G401 (cell line): ENCODE measurements at regions not wholly inside any gene's neighbourhood (a gene's known extent, or its start where the extent isn't known, plus 50 kb on each side); places are given as distances from the start of the nearest gene placed in this dataset.
"Not testable (repeated sequence)": the region's sequence is repeated elsewhere in the genome, so short reads cannot be mapped to it uniquely, and the experiment has no call there.

Experiments used
- DNase-seq: peaks from one replicate; pipeline ENCODE4 v3.0.0-alpha.2; 2015; ENCODE audit warnings: low spot score
- in situ Hi-C: cut with HindIII; loops from 2 replicates; pipeline ENCODE4 v1.10.0; 2016; ENCODE audit warnings: low sequenced_read_pairs, mixed read lengths

DNA sequence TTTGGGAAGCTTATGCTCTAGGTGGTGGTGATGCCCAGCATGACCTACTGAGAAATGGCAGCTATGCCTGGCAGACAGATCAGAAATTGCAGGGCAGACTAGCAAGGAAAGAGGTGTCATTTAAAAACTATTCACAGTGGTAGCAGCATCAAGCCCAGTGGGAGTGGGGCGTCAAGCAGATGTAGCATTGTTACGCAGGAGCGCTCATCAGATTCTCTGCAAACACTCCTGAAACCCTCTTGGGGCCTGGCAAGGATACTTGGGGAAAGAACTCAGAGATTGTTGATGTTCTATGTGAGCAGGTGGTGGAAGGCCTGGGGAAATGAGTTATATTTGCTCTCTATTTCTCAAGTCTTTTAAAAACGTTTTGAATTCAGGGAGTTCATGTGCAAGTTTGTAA, 437.6 kb downstream of the RAPGEF2 start:
- in situ Hi-C loops, result no loop called here
- DNase-seq, result no peak

DNA sequence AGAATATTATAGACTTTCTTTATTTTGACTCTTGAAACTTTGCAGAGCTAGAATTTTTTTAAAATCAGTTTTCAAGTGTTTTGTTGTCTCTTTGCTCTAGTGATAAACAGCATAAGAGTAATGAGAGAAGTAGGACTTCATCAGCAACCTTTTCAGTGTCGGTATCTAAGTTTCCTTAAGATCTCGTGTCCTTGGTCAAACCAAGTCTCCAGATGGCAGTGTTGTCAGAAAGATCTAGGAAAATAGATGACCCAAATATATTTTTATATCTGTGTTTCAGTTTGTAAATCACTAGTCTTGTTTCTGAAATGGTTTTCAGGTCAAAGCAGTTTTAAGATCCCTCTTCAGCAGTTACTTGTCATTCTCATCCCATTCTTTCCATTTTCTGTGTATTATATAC, 438.3 kb downstream of the RAPGEF2 start:
- in situ Hi-C loops, result no loop called here
- peak; percentile 27 for DNase-seq

DNA sequence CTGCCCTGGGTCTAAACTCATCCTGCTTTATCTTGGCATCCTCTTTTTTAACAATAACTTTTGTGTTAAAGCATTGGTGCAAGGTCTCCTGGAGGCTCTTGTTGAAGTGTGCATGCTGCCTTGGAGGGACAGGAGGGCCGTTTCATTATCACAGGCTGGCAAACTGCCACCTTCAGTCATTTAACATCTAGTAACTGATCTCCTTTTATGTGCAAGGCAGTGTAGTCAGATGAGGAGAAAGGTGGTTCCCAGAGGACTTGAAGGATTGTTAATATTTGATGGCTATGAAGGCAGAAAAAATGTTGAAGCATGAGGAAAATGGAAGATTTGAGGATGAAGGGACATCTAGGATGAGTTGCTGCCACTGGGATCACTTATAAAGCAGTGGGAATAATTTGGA, 439.4 kb downstream of the RAPGEF2 start:
- in situ Hi-C loops, result no loop called here
- DNase-seq, result no peak

DNA sequence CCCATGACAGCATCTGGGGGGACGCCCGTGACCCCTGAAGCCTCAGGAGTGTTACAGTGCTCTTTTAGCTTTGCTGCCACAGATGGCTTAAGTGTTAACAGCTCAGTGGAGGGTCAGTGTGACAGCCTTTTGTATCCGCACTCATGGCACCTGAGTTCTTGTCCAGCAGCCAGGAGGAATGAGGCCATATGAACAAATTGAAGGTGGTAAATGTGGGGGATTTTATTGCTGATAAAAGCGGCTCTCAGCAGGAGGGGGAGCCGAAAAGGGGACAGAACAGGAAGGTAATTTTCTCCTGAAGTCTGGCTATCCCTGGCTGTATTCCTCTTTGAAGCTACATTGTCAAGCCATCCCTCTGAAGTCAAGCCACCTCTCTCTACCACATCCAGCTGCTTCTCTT, 441.0 kb downstream of the RAPGEF2 start:
- in situ Hi-C loops, result no loop called here
- DNase-seq, result peak; percentile 68

DNA sequence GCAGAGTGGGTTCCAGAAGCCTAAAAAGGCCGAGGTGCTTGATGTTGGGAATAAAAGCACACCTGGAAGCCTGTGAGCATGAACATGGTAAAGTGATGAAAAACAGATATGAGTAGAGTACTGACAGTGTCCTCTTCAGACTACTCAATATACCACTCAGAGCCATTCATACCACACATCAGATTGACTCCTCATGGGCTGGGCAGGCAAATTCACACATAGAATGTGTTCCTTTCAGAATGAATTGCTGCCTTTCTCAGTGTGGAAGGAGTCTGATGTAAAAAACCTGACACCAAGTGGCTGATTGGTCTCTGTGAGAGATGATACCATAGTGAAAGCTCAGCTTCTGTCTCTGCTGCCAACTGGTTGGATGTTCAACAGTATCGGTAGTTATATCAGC, 442.7 kb downstream of the RAPGEF2 start:
- DNase-seq, result no peak
- in situ Hi-C loops, result no loop called here

DNA sequence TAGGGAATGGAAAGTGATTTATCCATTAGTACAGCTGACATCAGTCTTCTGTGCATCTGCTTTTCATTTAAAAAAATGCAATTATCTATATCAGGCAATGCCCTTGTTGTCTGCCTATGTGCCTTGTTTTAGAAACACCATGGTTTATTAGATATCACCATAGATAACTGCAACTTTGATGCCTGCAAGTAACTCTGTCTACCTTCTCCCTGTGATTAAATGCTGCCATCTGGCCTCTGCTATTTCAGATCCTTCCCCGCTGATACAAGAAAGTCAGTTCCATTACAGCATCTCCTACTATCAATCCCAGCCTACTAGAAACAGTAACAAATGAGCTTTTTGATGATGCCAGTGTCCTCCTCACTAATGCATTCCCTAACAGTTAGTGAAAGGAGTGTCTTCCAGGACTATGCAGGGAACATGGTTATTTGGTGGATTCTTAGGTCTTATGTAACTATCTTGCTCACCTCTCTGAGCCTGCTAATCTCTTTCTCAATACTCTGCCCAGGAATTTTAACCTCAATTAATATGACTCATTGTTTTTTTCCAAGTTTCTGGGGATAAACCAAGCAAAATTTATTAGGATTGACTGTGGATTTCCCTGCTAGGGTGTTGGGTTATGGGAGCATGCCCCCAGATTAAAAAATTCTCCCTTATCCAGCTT, 444.9 kb downstream of the RAPGEF2 start:
- in situ Hi-C loops, result no loop called here
- peak; percentile 87 for DNase-seq

DNA sequence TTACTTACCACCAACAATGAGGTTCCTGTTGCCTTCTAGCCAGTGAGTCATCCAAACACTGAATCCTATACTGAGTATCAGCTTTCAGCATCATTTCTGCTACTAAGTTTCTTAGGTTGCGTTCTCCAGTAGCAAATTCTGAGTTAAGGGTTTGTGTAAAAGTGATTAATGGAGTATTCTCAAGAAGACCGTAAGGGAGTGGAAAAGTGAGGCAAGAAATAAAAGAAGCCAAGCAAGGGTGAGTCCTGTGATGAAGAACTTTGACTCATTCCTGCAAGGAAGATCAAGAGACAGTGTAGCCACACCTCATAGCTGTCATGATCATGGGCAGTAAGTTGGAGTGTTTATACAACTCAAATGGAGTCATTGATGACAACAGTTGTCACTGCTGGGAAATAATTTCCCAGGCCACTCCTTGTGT, 446.2 kb downstream of the RAPGEF2 start:
- in situ Hi-C loops, result no loop called here
- no peak for DNase-seq

DNA sequence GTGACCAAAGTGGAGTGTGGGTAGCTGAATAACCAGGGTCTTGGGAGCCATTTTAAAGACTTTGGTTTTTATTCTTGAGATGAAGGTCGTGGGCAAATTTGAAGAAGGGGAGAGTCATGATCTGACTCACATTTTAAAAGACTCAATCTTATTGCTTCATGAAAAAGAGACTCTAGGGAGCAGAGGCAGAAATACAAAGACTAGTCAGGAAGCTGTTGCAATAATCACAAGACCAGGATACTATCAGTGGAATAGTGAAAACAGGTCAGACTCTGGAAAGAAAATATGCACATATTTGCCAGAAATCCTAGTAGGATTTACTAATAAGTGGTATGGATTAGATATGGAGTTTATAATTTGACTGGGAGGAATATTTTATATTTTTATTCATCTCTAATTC, 448.4 kb downstream of the RAPGEF2 start:
- no peak for DNase-seq
- in situ Hi-C loops, result no loop called here

DNA sequence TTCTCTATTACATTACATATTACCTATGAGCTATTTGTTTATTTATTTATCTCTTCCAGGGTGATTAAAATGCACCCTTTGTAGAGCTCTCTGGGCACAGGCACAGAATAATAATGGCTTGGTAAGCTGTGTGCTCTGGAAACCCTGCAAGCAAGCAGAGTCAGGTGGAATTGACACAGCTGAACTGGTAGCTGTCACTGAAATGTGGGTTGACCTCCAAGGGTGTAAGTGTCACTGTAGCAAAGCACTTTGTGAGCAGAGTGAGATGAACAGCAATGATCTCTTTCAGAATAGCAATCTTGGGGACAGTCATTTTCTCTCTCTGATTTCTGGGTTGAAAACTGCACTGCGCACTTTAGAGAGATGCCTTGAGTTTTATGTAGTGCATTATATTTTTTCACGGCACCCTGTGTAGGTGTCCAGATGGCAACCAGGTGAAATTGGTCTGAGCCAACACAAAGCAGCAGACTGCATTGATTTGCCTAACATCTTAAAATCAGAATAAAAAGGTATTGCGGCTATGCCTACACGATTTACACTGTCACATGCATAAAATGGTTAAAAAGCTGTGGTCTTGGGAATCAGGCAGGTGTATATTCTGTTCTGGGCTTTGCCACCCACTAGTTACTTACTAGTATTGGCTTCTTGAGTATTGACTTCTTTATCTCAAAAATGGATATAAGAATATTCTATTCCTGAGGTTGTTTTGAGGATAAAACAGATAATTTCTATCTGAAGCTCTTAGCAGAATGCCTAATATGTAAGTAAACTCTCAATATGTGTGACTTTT, 450.3 kb downstream of the RAPGEF2 start:
- in situ Hi-C loops, result no loop called here
- peak; percentile 47 for DNase-seq

DNA sequence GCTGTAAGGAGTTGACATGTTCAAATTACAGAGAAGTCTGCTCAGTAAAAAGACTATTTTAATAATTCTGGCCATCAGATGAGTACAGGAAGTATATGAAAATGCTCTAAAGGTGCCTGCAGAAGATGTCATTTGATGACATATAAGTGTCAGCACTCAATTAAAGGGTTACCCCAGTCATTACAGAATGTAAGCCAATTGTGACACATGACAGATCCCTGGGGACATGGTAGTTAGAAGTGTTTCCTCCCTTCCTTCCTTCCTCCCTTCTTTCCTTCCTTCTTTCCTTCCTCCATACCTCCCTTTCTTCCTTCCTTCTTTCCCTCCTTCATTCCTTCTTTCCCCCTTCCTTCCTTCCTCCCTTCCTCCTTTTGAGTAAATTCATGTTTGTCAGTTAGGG, 453.0 kb downstream of the RAPGEF2 start:
- no peak for DNase-seq
- in situ Hi-C loops, result no loop called here

DNA sequence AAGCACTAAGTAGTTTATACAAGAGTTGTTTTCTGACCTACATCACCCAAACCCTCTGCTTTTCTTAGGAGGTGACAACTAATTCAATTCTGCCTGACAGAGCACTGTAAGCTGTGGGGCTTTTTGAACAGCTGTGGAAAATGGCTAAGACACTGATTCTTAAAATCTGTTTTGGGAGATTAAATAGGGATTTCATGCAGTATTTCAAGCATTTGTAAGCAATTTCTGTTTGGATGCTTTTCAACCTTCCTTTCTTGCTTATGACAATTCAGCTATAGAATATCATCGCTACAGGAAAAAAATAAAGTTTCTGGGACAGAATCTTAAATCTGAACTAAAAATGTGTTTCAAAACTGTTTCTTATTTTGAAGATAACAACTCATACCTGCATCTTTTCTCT, 459.5 kb downstream of the RAPGEF2 start:
- no peak for DNase-seq
- in situ Hi-C loops, result no loop called here

DNA sequence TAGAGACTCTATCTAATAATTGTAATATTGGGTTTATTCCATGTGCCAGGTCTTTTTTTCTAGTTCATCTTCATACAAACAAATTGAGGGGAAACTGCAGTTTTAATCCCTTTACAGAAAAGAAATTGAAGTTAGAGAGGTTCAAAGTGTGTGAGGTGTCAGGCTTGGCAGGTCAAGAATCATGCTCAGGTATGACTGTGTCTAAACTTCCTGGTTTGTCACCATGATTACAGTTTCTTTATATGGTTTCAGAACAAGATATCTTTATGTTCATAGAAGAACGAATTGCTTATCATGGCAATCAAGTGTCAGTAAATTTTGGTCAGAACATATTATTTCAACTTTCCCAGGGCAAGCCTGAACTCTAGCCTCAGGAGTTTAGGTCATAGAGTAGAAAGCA, 460.4 kb downstream of the RAPGEF2 start:
- DNase-seq, result no peak
- in situ Hi-C loops, result no loop called here

DNA sequence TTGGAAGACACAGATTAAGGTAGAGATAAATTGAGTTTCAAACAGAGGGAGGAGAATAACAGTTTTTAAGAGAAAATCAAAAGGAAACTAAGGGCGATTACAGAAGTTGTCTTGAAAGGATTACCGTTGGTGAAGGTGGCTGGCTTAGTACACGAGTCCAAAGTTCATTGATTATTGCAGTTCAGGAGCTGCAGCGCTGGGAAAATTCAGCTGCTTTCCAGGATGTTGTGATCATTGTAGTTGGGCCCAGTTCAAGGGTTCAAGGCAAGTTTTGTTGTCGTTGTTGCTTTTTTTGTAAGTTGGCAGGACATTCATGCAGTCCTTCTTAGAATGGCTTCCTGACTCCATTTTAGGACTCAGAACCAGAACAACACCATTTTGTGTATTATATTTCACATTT, 461.7 kb downstream of the RAPGEF2 start:
- in situ Hi-C loops, result no loop called here
- DNase-seq, result no peak

DNA sequence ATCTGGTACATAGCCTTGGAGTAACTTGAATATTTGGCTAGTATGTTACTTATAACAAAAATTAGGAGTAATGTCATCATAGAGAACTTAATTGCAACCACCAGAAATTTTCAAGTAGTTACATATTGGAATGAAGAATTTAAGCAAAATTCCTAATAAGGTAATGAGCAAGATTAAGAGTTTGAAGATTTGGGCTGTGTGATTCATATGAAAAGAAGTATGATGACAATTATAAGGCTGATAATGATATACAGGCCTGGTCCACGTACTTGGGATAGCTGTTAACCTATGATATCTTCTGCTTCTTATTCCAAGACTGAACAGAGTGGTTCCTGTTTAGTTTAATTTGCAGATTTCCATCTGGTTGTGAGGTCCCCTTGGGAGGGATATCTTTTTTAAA, 463.9 kb downstream of the RAPGEF2 start:
- in situ Hi-C loops, result no loop called here
- DNase-seq, result no peak

DNA sequence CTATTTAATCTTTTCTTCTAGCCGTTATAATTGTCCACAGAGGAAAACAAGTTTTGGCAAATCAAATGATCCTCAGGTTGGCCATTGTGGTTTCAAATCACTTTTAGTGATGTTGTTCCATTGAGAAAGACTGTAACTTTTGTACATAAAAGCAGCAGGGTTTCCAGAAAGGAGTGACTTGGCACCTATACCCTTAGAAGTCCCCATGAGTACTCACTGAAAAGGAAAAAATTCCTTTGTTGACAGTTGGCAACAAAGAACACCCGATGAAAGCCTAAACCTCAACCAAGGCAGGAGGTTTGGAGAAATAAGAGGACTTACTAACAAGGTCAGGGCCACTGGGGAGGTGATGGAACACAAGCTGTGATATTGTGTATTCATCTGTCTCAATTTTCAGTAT, 474.4 kb downstream of the RAPGEF2 start:
- in situ Hi-C loops, result no loop called here
- no peak for DNase-seq

DNA sequence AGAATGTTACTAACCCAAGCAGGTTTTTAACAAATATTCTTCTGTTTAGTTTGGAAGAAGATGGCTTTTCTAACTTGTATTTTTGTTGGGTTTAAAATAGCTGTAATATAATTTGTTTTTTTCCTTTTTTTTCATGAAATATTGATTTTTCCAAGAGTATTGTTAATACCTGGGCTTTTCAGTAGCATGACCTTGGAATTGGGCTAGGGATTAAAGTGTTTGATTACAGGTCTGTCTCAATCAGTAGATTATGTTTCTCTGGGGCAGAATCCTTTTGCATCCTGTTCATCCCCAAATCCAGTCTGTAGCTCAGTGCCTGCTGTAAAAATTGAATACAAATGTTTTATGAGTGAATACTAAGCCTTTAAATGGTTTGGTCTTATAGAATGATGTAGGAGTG, 479.8 kb downstream of the RAPGEF2 start:
- DNase-seq, result no peak
- in situ Hi-C loops, result no loop called here

DNA sequence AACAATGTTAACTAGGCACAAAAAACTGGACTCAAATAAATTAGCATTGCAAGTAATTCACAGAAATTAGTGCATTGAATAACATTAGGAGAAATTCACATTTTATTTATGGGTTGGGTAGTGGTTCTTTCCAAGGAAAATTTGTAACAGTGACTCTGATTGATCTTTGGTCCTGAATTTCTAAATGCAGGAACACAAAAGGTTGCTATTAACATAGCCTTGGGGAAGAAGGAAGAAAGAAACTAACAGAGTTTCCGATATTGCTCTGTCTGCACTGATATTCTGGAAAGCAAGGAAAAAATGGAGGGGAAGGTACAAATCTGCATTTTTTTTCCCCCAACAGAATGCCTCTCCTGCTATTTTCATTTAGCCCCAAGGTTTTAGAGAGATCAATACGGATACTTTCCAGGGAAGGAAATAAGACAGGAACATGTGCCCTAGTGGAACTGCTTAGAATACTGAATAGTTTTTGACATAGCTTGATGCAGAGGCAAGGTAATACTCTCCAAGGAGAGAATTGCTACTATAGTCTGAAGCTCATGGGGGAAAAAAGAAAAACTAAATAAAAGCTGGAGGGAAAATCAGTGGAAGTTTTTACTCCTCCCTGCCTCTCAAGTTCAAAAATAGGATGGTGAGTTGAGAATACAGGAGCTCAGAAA, 490.1 kb downstream of the RAPGEF2 start:
- in situ Hi-C loops, result no loop called here
- DNase-seq, result no peak

DNA sequence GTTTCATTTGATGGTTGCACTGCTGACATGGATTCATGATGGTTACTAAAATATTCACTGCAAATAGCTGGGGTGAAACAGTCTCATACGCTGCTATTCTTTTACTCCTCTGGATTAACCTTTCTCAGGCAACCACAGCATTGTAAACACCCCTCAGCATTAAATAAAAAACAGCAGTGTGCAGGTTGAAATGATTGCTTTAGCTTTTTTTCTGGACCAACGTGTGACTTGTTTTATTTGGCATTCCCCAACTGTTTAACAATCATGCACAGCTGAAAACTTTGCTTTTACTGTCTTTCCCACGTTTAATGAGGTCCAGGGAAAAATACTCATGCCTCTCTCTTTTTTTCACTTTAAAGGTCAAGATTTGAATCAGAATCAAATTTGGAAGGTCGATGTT, 490.8 kb downstream of the RAPGEF2 start:
- no peak for DNase-seq
- in situ Hi-C loops, result no loop called here

DNA sequence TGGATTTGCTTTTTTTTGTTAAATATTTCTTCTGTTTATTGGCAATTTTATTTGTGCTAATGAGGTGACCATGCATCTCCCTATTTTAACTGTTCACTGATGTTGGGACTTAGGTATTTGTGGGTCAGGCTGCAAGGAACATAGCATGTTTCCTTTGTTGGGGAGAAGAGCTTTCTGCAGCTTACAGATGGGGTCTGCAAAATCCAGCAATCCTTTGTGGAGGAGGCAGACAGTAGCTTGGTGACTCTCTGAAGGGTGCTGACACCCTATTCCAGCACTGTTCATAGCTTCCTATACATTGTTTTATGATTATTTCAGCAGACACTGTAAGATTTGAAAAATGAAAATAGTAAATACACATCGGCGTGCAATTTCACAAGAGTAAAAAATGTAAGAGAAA, 491.7 kb downstream of the RAPGEF2 start:
- DNase-seq, result no peak
- in situ Hi-C loops, result no loop called here

DNA sequence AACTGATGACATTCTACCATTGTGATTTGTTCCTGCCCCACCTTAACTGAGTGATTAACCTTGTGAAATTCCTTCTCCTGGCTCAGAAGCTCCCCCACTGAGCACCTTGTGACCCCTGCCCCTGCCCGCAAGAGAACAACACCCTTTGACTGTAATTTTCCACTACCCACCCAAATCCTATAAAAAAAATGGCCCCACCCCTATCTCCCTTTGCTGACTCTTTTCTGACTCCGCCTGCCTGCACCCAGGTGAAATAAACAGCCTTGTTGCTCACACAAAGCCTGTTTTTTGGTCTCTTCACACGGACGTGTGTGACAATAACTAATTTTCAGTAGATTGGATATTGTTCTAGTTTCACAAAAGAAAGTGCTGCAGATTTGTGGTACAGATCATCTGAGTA, 492.2 kb downstream of the RAPGEF2 start:
- DNase-seq, in situ Hi-C loops: not testable (repeated sequence)

DNA sequence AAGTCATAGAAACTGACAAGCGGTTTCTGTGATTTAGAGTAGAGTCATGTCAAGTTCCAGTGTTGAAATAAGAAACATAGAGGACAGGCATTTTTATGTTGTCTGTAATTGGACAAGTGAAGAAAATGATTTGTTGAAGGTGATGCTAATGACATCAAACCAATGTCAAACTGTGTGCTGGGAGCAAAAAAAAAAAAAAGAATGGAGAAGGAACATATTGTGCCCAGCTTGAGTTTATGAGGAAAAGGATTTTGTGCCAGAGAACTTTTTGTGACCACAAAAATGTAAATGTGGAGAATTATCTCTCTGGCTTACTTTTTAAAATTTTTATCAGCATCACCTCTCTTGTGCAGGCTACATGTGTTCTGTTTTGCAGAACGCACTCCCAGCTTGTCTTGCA, 495.7 kb downstream of the RAPGEF2 start:
- in situ Hi-C loops, result no loop called here
- no peak for DNase-seq
